ENCODE measurements at regions not wholly inside any gene's neighbourhood (a gene's known extent, or its start where the extent isn't known, plus 50 kb on each side); places are given as distances from the start of the nearest gene placed in this dataset.
"Not testable (repeated sequence)": the region's sequence is repeated elsewhere in the genome, so short reads cannot be mapped to it uniquely, and the experiment has no call there.

DNA sequence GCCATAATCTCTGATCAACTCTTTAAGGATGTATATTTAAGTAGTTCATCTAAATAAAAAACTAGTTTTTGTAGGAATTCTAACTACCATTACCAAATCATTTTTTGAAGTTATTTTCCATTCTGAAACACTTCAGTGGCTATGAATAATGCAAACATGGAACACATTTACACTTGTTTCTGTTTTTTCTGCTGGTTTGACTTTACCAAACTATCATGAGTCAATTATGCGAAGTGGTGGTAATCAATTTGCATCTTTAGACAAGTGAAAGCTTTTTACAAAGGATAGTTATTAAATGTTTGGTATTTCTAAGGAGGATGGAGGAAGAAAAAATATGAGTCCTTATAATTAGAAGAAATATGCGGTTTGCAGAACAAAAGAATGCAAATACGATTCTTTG, 202.0 kb upstream of the MMADHC start:
- intact Hi-C loops (cut with DNase I), result no loop called here

DNA sequence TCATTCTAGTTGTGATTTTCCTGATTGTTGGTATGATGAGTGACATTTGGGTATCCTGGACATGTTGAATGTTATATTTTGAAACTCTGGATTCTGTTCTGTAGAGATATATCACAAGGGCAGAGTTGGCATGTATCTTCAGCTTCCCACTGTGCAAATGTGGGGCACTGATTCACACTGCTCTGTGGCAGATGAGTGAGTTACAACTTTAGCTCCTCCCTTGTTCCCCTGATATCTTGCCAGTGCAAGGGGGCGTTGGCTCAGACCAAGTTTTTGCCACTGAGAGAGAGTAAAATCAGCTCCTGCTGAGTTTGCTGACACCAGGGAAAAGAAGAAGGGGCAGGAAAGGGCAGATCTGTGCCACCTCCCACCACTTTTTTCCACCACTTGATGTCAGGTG, 199.6 kb upstream of the MMADHC start:
- intact Hi-C loops (cut with DNase I), result no loop called here

More for the DNA sequence above, 202.0 kb upstream of the MMADHC start:
- DNase-seq, result no peak

DNA sequence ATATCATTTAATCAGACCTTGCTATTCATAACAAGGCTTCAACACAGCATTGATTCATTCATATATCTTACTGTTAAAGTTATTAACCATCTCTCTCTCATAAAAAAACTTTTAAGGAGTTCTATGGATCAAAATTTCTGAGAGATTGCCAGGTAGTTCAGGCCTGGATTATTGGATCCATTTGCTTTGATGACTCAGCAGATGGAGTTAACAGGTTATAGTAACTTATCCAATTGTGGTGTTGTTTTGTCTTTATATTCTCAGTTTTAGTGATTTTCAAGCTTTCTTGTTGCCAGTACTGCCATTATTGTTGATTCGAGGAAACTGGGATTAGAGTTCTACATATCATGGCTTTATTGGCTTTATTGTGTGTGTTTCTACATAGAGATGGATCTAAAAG, 195.7 kb upstream of the MMADHC start:
- DNase-seq, result no peak
- intact Hi-C loops (cut with DNase I), result no loop called here

More for the DNA sequence above, 199.6 kb upstream of the MMADHC start:
- peak in 2 of 10 donors; percentile 26 for DNase-seq

GRCh38 chr2:149782572-149782971, 195.0 kb upstream of the MMADHC start:
- no peak for DNase-seq
- intact Hi-C loops (cut with DNase I), result no loop called here

DNA sequence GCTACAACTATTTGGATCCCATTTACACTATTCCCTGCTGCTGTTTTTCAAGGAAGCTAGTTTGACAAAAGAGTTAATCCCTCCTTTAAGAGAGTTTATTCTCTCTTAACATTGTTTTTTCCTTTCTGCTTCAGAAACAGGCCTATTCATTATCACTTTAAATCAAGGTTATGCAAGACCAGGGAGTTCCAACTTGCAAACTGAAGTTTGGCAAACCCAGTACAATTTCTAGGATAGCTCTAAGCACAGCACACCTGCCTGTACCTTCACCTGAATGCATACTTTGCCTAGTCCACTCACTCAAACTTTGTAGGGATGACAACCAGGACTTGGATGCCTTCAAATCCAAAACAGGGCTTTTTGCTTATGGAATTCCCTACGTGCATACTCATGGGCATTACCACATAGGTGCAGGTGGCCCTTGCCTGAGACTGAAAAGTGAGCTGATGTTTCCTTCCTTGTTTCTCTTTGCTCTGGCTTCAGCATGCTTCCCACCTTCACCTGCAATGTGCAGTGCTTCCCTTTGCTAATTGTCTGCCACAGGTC, 193.8 kb upstream of the MMADHC start:
- intact Hi-C loops (cut with DNase I), result no loop called here
- no peak for DNase-seq

- no peak for DNase-seq
- intact Hi-C loops (cut with DNase I), result no loop called here
Measured at GRCh38 chr2:149773006-149773405, 185.4 kb upstream of the MMADHC start.

GRCh38 chr2:149768320-149768799, 180.8 kb upstream of the MMADHC start:
- DNase-seq, result no peak
- intact Hi-C loops (cut with DNase I), result no loop called here

GRCh38 chr2:149767516-149767974, 180.0 kb upstream of the MMADHC start:
- intact Hi-C loops (cut with DNase I), result no loop called here

GRCh38 chr2:149766339-149766738, 178.8 kb upstream of the MMADHC start:
- no peak for DNase-seq
- intact Hi-C loops (cut with DNase I), result no loop called here

More at GRCh38 chr2:149767516-149767974, 180.0 kb upstream of the MMADHC start:
- DNase-seq, result no peak

DNA sequence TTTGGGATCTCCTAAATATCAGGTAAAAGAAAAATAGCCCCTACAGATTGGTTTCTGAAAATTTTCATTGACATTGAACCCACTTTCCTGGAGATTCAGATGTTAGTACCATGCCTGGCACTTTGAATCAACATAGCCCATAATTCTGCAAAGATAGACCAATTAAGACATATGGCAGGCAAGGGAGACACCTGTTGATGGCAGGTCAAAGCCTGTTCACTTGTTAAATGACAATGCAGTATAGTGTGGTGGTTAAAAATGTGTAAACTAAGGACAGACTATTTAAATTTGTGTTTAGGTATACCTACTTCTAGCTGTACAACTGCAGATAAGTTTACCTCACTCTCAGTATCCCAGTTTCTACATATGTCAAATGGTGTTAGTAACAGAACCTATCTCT, 178.1 kb upstream of the MMADHC start:
- intact Hi-C loops (cut with DNase I), result no loop called here
- DNase-seq, result no peak

DNA sequence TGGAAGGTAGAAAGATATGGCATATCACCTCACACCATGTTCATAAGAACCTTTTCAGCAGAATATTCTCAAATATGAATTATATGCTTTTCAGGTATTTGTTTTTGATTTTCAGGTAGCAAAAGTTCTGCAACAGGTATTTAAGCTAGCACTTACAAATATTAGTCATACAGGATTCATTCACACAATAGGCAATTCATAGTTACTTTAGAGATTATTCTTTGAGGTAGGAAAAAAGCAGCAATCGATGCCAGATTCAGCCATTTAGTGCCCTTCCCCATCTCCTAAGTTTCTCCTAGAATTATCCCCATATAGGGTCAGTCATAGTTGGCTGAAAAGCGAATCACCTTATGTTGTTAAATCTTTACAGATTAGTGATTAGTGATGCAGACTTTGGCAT, 177.4 kb upstream of the MMADHC start:
- intact Hi-C loops (cut with DNase I), result no loop called here
- no peak for DNase-seq

- intact Hi-C loops (cut with DNase I), result no loop called here
Measured at GRCh38 chr2:149763358-149763757, 175.8 kb upstream of the MMADHC start.

GRCh38 chr2:149761611-149762010, 174.0 kb upstream of the MMADHC start:
- intact Hi-C loops (cut with DNase I), result no loop called here
- no peak for DNase-seq

More at GRCh38 chr2:149763358-149763757, 175.8 kb upstream of the MMADHC start:
- no peak for DNase-seq

GRCh38 chr2:149759382-149759781, 171.8 kb upstream of the MMADHC start:
- intact Hi-C loops (cut with DNase I); DNase-seq: not testable (repeated sequence)

DNA sequence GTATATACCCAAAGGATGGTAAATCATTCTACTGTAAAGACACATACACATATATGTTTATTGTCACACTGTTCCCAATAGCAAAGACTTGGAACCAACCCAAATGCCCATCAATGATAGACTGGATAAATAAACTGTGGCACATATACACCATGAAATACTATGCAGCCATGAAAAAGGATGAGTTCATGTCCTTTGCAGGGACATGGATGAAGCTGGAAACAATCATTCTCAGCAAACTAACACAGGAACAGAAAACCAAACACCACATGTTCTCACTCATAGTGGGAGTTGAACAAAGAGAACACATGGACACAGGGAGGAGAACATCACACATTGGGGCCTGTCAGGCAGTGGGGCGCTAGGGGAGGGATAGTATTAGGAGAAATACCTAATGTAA, 167.1 kb upstream of the MMADHC start:
- DNase-seq; intact Hi-C loops (cut with DNase I): not testable (repeated sequence)

- intact Hi-C loops (cut with DNase I), result no loop called here
Measured at GRCh38 chr2:149747456-149747855, 159.9 kb upstream of the MMADHC start.

DNA sequence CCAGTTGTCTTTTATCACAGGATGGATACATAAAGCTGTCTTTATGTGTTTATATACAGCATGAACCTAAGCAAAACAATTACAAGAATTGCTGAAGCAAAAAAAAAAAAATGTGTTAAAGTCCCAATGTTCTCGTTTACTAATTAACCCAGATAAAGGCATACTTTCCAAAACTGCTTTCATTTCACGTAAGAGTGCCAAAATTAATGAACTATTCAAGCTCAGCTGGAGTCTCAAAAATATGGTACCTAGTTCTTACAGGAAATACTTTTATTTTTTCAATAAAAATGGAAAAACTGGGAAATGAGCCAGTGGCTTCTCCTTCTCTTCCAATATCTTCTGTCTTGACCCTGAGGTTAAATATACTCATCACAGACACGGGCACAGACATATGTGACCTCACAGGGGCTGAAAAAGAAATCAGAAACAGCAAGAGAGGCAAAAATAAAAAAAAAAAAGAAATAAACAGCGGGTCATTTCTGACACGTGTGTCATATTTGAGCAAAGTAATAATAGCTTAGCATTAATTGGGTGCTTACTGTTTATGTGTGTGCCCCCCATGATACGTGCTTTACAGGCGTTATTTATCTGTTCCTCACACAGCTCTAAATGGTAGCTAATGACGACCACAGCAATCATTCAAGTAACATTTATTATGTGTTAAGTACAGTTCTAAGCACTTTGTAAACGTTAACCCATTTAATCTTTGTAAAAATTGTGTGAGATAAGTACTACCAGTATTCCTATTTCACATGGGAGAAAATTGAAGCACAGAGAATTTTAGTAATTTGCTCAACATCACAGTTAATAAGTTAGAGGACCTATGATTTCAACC, 158.0 kb upstream of the MMADHC start:
- intact Hi-C loops (cut with DNase I), result no loop called here
- no peak for DNase-seq

More at GRCh38 chr2:149747456-149747855, 159.9 kb upstream of the MMADHC start:
- no peak for DNase-seq

DNA sequence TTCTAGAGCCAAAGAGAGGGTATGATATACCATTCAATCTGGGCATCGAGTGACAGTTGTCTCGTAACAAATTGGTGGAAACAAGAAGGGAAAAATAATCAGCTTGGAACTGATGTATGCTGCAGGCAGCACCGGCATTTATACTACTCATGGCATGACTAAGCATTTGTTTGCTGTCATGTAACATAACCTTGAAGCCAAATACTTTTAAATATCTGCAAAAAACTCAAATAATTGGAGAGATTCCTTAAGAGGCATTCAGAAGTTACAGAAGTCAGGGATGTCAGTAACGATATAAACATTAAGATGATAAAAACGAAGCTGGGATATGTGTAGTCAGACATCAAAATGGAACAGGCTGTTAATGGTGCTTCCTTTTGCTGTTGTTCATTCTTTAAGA, 157.3 kb upstream of the MMADHC start:
- intact Hi-C loops (cut with DNase I), result no loop called here

GRCh38 chr2:149743842-149744448, 156.4 kb upstream of the MMADHC start:
- no peak for DNase-seq
- intact Hi-C loops (cut with DNase I), result no loop called here

More for the DNA sequence above, 157.3 kb upstream of the MMADHC start:
- DNase-seq, result no peak

- DNase-seq, result no peak
- intact Hi-C loops (cut with DNase I), result no loop called here
Measured at GRCh38 chr2:149741646-149742045, 154.1 kb upstream of the MMADHC start.

- no peak for DNase-seq
- intact Hi-C loops (cut with DNase I), result no loop called here
Measured at GRCh38 chr2:149740490-149740889, 152.9 kb upstream of the MMADHC start.
